ENCODE measurements at regions not wholly inside any gene's neighbourhood (a gene's known extent, or its start where the extent isn't known, plus 50 kb on each side); places are given as distances from the start of the nearest gene placed in this dataset.

- H3K27ac ChIP-seq, result no peak overlapping the region
- in situ Hi-C loops (cut with MboI; ENCODE audit: low pct_ligation_motif_present in 1 of 4, low pct_unique_long_range_greater_than_20kb in 1 of 4, low sequenced_read_pairs in 3 of 4), result no loop called here
- no peaks in the 10 kb centered on the region for H3K4me1 ChIP-seq
- intact Hi-C loops (cut with DNase I; ENCODE audit: low total_unique reads), result no loop called here
- no peaks in the 10 kb centered on the region for H3K27me3 ChIP-seq
- H3K36me3 ChIP-seq, result no peaks in the 10 kb centered on the region
- no peak for DNase-seq
- 81 to 84% methylated on average over 2 to 12 of the region's 12 CpGs for WGBS, 2 donors (ENCODE audit: low coverage in 1 of 2)
- TF ChIP-seq CTCF (IDR thresholded peaks at IDR 0.05), result no peak
- TF ChIP-seq POLR2AphosphoS5 (IDR thresholded peaks at IDR 0.05), result no peak
- TF ChIP-seq POLR2A (IDR thresholded peaks at IDR 0.05), result no peak
- no peak for TF ChIP-seq EP300 (IDR thresholded peaks at IDR 0.05; ENCODE audit: low read depth)
- no peak overlapping the region for H3K4me3 ChIP-seq
- H3K9me3 ChIP-seq, result no peaks in the 10 kb centered on the region
These were observed 629.7 kb upstream of the ZNF608 start for GRCh38 chr5:125376059-125376641.

GRCh38 chr5:125377141-125377540, 630.7 kb upstream of the ZNF608 start:
- H3K36me3 ChIP-seq, result no peaks in the 10 kb centered on the region
- H3K4me1 ChIP-seq, result no peaks in the 10 kb centered on the region
- no peak overlapping the region for H3K27ac ChIP-seq
- no peak for DNase-seq
- H3K27me3 ChIP-seq, result no peaks in the 10 kb centered on the region
- intact Hi-C loops (cut with DNase I; ENCODE audit: low total_unique reads), result no loop called here
- no peaks in the 10 kb centered on the region for H3K9me3 ChIP-seq
- WGBS, 2 donors (ENCODE audit: low coverage in 1 of 2), result 61% methylated on average over 1 of the region's 1 CpG; no CpG with 5 or more reads in 1 of the 2 donors
- in situ Hi-C loops (cut with MboI; ENCODE audit: low pct_ligation_motif_present in 1 of 4, low pct_unique_long_range_greater_than_20kb in 1 of 4, low sequenced_read_pairs in 3 of 4), result no loop called here
- no peak overlapping the region for H3K4me3 ChIP-seq
- TF ChIP-seq POLR2AphosphoS5 (IDR thresholded peaks at IDR 0.05), result no peak
- TF ChIP-seq POLR2A (IDR thresholded peaks at IDR 0.05), result no peak
- no peak for TF ChIP-seq EP300 (IDR thresholded peaks at IDR 0.05; ENCODE audit: low read depth)
- no peak for TF ChIP-seq CTCF (IDR thresholded peaks at IDR 0.05)

GRCh38 chr5:125381290-125381689, 634.9 kb upstream of the ZNF608 start:
- Histone ChIP-seq H3K4me1 (no peaks in the 10 kb centered on the region), H3K27me3 (no peaks in the 10 kb centered on the region), H3K36me3 (no peaks in the 10 kb centered on the region), H3K9me3 (no peaks in the 10 kb centered on the region), H3K27ac (no peak overlapping the region), H3K4me3 (no peak overlapping the region)
- WGBS, 2 donors (ENCODE audit: low coverage in 1 of 2), result 95 to 100% methylated on average over 1 to 6 of the region's 6 CpGs
- DNase-seq, result no peak
- intact Hi-C loops (cut with DNase I; ENCODE audit: low total_unique reads), result no loop called here
- in situ Hi-C loops (cut with MboI; ENCODE audit: low pct_ligation_motif_present in 1 of 4, low pct_unique_long_range_greater_than_20kb in 1 of 4, low sequenced_read_pairs in 3 of 4), result no loop called here
- TF ChIP-seq POLR2A (IDR thresholded peaks at IDR 0.05) (no peak), CTCF (IDR thresholded peaks at IDR 0.05) (no peak), POLR2AphosphoS5 (IDR thresholded peaks at IDR 0.05) (no peak), EP300 (IDR thresholded peaks at IDR 0.05; ENCODE audit: low read depth) (no peak)

GRCh38 chr5:125384071-125384470, 637.6 kb upstream of the ZNF608 start:
- WGBS, 2 donors (ENCODE audit: low coverage in 1 of 2), result 89 to 92% methylated on average over 1 of the region's 1 CpG
- Histone ChIP-seq H3K27me3 (no peaks in the 10 kb centered on the region), H3K36me3 (no peaks in the 10 kb centered on the region), H3K4me1 (no peaks in the 10 kb centered on the region), H3K4me3 (no peak overlapping the region), H3K9me3 (no peaks in the 10 kb centered on the region), H3K27ac (no peak overlapping the region)
- in situ Hi-C loops (cut with MboI; ENCODE audit: low pct_ligation_motif_present in 1 of 4, low pct_unique_long_range_greater_than_20kb in 1 of 4, low sequenced_read_pairs in 3 of 4) (no loop called here), intact Hi-C loops (cut with DNase I; ENCODE audit: low total_unique reads) (no loop called here)
- DNase-seq, result no peak
- TF ChIP-seq EP300 (IDR thresholded peaks at IDR 0.05; ENCODE audit: low read depth) (no peak), POLR2AphosphoS5 (IDR thresholded peaks at IDR 0.05) (no peak), POLR2A (IDR thresholded peaks at IDR 0.05) (no peak), CTCF (IDR thresholded peaks at IDR 0.05) (no peak)
